ENCODE measurements at regions not wholly inside any gene's neighbourhood (a gene's known extent, or its start where the extent isn't known, plus 50 kb on each side); places are given as distances from the start of the nearest gene placed in this dataset.
A peak's percentile ranks its signal among the peaks of the same experiment; 100 is the strongest.
"Not testable (repeated sequence)": the region's sequence is repeated elsewhere in the genome, so short reads cannot be mapped to it uniquely, and the experiment has no call there.

DNA sequence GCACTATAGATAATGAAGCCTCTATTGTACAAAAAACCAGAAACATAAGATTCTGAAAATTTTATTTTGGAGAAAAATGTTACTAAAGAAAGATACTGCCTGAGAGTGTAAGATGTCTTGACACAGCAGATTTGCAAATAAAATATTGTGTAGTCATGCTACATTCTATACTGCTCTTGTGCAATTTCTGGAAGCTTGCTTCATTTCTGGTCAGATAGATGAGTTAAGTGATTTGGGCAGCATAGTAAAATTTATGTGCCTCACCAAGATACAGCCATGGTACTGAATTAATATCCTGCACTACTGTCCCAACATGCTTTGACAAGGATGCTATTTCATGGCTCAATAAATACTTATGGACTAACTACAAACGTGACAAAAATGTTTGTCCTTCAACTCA lies 55.1 kb upstream of the STARD13 start:
- DNase-seq: no peak

DNA sequence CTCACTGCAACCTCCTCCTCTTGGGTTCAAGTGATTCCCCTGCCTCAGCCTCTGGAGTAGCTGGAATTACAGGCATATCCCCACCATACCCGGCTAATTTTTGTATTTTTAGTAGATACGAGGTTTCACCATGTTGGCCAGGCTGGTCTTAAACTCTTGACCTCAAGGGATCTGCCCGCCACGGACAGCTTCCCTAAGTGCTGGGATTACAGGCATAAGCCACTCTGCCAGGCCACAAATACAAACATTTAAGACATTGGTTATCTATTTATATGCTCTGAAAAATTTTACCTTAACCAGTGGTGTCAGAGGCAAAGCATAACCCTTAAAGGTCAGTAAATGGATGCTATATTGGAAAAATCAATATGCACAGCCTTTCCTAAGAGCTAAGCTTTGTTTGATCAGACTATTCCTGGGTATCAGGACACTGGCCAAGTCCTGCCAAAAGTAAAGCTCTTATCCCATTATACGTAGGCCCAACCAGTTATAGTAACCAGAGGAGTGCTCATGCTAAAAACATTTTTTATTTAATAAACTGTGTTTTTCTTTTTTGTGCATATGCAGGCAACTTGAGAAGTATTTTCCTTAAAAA lies 56.4 kb upstream of the STARD13 start:
- DNase-seq: peak; percentile 36

DNA sequence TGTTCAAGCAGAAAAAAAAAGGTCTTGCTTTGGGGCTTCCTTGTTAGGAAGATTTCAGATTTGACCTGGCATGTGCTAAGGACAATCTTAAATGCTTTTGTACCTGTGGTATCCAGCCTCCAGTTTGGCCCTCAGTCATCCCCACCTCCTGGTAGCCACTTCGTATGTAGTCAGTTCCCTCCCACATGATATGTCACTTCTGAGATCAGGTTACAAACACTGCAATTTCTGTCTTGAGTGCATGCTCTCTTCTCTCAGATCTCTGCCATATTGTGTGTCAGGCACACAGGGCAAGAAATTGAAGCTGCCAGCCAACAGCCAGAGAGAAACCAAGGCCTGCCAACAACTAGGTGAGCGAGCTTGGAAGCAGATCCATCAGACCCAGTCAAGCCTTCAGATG lies 60.3 kb upstream of the STARD13 start:
- peak; percentile 2 for DNase-seq

DNA sequence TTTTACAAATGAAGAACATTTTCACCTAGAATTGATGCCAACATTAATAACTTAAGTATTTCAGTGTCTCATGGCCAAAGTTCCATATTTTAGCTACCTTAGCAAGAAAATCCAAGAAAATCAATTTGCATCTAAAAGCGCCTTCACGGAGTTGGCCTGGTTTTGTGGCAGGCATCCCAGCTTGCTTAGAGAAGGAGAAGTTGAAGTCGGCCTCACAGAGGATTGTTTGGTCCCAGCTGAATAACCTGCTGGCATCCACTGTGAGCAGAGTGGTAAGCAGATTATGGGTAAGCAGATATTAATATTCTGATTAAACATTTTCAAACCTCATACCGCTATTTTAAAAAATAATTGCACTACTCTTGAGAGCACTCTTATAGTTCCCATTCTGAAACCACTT lies 62.3 kb upstream of the STARD13 start:
- DNase-seq: no peak

DNA sequence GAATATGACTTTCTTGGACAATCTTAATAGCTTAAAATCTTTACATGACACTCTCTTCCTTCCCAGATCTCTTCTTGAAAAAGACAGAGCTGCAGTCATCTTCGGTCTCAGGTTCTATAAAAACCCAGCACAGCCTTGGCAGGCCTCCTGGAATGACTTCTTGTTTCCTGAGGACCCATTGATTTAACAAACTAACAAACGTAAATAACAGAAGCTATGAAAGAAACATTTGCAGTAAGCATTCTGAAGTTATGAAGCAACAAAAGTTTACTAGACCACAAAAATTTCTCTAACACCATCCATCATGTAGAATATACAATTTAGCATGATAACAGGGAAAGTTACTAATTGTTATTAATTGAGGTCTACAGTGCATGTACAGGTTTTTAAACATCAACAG lies 62.8 kb upstream of the STARD13 start:
- no peak for DNase-seq

DNA sequence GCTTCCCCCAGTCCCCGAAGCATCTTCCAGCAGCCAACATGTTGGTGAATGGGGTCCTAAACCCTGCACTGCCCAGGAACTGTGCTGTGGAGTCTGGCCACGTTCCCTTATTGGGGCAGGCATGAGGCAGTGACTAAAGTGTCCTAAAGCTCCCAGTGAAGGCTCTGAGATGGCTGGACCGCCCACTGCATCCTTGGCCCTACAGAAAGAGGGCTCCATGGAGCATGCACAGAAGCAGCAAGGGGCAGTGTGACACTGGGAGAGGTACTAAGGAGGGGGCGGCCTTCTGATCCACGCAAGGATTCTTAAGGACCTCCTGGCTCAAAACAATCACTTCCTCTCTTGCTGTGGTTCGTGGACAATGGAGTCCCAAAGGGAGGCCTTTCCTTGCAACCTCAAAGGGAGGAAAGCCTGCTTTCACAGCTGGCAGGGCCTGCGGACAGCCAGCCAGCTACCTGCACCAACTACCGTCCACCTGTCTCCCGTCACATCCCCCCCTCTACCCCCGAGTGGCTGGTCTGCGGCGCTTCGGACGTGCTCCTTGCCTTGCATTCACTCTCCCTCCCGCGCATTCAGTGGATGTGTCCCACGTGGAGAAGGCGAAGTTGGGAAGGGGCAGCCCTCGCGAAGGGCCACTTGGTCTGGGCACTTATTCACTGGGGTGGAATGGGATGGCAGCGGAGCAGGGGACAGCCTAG lies 63.9 kb upstream of the STARD13 start:
- no peak for DNase-seq

DNA sequence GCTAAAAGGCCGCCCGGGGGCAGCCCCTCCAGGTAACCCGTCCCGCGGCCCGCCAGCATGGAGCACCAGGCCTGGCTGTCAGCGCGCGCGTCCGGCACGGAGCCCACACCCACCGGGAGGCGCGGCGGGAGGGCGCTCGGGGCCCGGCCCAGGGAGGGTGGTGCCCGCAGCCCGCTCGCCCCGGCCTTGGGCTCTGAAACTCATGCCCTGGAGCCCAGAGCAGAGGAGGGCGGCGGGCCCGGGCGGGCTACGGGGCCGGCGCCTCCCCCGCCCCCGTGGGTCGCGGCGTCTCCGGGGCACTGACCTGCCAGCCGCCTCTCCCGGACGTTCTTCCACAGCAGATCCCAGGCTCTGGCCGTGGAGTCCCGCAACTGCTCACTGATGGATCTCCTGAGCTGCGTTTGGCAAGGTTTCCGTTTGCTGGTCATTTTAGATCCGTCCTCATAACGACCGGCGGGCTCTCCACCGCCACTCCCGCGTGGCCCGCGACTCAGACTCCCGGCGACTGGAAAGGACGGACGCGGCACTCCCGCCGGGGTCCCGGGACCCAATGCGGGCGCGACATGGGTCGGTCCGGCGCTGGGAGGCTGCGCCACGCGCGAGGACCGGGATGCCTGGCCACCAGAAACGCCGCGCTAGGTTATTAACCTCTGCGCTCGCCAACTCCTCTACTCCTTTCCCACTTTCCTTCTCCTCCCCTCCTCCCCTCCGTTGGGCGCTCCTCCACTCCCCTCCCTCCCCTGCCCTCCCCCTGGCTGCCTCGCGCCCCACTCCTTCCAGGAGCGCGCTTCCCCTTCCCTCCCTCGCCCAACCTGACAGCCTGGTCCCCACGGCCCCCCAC lies 64.7 kb upstream of the STARD13 start:
- DNase-seq: no peak

DNA sequence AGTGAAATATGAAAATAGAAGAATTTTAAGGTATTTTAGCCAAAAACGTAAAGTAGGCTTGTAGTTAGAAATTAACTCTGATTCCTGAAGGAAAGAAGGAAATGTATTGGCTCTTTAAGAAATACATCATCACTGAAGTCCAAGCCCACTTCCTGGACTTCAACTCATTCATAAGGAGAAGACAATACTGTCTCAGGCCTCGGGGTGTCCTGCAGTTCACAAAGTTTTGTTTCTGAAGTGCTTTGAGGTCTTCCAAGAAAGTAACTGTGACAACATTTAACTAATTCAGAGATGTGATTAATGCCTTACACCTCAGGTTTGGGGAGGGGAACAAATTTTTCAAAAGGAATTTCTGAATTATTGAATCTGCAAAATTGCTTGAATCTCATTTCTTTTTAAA lies 65.8 kb upstream of the STARD13 start:
- no peak for DNase-seq

DNA sequence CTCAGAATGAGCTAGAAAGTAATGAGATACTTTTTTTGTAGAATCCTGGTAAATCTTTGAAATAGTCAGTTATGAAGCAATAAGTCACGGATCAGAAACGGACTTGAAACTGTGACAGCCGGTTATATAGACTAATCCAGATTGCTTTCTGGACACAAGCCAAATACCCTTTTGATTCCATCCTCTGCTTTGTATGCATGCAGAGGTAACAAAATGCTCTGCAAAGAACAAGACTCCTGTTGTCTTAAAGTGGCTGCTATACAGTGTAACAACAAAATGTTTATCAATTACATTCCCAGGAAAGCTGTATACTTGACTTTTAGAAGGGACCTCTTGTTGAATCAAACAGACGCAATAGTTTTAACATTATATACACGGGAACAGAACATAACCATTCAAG lies 66.5 kb upstream of the STARD13 start:
- no peak for DNase-seq

DNA sequence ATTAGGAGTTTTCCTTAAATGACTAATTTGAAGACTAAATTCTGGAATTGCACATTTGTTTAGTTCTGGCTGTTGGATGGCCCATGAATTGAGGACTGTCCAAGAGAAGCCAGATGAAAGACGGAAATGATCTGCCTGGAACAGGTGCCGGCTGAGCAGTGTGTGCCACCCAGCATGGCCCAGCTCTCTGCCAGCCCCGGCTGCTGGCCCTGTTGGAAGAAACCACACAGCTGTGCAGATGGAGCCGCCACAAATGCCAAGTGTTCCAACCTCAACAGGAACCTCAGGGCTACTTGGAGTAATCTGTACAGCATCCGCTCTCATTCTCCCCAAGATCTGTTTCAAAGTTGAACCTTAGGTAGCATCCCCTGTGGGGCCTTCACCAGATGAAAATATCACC lies 67.0 kb upstream of the STARD13 start:
- no peak for DNase-seq

DNA sequence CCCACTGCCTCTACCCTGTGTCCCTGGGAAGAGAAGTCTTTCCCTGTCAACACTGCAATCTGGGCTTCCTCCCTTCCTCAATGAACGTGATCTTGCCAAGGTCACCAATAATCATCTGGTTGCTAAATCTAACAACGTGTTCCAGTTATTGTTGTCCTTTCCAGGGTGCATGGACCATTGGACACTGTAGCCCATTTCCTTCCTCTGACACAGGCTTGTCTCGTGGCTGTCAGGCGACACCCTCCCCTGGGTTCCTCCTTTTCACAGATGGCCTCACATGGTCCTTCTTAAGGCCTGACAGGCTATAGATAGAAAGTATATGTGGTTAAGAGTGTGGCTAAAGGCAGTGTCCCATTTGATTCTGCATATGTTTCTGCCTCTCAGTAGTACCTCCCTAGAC lies 67.7 kb upstream of the STARD13 start:
- no peak for DNase-seq

DNA sequence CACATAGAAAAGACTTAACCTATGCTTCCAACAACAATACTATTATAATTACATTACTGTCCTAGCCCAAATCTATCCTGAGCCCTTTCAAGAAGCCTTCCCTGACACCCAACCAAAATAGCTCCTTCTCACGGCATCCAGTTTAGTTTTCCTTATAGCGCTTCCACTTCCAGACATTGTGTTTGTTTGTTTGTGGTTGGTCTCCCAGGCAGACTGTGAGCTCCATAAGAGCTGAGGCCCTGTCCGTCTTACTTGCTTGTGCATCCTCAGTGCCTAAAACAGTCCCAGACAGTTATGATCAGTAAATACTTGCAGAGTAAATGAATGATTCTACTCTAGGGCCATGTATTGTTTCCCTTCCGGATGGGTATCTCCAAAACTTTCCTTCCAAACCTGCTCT lies 68.1 kb upstream of the STARD13 start:
- no peak for DNase-seq

DNA sequence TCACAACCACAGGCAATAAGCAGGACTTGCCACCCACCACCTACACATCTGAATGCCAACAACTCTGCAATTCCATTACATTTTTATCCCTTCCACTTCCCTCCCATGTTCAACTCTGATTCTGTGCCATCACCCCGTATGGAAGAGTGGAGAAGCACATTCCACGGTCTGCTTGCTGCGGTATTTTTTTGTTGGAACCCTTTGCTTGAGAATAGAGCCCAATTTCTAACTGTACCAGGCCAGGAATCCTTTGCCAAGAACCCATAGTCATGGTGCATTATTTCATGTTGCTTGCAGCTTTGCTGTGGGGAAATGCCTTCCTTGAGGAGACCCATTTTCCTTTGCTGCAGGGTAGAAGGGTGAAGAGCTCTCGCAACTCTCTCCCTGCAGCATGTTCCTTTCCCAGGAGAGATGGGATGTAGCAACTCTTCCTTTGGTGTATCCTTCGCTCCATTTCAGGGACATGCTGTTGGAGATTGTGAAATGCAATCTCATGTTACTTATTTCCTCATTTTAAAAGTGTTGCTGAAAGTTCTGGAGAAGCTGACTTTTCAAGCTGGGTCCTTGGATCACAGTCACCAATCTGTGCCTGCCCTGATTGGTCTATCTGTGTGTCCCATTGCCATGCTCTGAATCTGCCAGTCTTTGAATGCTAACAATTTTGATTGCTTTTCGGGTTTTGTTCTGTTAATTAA lies 69.8 kb upstream of the STARD13 start:
- no peak for DNase-seq

DNA sequence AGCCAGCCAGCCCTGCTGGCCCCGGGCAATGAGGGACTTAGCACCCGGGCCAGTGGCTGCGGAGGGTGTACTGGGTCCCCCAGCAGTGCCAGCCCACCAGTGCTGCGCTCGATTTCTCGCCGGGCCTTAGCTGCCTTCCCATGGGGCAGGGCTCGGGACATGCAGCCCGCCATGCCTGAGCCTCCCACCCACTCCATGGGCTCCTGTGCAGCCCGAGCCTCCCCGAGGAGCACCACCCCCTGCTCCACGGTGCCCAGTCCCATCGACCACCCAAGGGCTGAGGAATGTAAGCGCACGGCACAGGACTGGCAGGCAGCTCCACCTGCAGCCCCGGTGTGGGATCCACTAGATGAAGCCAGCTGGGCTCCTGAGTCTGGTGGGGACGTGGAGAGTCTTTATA lies 72.5 kb upstream of the STARD13 start:
- DNase-seq: not testable (repeated sequence)

DNA sequence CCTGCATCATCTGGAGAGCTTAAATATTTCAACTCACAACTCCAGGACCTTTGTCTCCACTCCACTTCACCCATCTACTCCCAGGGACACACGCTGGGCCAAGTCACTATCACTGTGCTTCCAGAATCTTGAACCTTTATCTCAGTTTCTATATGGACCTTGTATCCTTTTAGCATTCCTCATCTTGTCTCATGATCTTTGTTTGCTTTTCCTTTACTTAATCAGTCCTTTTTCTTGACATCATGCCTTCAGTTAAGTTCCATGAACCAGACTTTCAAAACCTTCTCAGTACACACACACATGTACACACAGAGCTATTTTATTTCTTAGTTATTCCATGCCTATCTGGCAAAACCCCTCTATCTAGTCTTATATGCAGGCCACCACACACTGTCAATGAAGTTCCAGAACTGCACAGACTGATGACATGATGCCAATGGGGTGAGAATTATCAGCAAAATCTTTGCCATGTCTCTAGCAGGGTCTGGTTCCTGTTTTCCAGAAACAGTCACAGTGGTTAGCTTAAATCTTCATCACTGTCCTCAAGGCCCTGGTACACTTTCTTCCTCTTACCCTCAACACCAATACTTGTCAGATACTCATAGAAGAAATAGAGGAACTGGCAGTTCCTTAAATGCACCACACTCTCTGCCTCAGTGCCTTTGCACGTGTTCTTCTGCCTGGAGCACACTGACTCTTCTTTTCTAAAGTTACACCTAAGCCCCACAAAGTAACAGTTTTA lies 77.6 kb upstream of the STARD13 start:
- no peak for DNase-seq

DNA sequence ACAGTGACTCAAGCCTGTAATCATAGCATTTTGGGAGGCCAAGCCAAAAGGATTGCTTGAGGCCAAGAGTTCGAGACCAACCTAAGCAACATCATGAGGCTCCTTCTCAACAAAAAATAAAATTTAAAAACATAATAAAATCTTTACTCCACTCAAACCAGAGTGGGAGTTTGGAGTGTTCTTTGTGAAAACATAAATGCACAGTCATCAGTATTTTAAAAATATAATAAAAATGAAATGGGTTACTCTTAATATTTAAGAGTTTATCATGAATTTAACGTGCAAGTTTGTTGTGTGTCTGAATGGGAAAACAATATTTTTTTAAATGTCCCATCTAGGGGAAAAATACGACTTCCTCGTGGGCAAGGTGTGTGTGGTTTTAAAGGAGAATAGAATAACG lies 78.6 kb upstream of the STARD13 start:
- no peak for DNase-seq

DNA sequence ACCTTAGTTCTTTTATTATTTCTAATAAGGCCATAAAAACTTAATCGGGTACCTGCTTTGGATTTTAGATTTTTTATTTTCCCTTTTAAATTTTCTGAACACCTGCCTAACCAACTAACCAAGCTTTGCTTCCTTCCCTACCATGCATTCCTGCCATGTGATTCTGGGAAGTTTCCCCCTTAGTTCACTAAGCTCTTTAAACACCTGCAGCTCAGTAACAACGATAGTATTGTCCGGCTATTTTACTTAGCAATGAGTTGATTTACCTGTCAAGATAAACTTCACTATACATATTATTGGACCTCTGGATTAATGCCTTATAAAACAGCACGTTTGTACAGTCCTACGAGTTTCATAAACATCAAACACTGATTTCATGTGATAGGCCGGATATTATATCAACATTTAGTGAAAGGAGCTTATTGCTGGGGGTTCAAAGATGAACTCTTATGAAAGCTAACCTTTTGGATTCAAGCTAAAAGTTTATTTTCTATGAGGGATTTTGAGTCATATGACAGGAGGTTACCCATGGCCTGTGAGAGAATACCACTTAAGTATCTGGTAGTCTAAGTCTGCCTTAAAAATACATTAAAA lies 81.0 kb upstream of the STARD13 start:
- DNase-seq: no peak

DNA sequence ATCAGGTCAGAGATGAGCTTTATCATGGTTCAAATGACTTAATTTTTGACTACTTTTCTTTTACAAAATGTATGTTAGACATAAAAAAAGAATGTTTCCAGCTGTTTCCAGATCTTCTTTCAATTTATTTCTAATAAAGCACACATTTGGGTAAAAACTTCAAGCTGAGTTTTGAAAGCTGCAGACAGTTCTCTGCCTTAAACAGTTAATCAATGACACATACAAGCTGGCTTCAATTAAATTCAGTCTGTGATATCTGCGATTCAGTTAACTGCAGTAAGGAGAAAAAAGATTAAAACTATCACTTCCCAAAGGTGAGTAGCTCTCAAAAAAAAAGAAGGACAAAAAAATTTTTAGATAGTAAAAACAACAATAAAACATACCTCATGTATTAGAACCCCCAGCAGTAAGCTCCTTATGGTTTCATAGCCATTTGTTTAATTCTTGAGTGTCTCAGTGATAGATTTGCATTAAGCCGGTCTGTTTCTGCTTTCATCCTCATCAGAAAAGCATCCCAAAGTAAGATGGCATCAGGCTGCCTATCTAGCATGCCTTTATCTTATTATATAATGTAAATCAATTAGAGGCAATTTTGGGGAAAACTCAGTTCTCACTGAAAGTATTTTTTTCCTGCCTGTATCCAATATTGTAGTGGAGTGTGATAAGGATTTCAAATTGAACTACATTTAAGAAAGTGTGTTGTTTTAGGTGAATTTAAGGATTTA lies 81.8 kb upstream of the STARD13 start:
- no peak for DNase-seq

DNA sequence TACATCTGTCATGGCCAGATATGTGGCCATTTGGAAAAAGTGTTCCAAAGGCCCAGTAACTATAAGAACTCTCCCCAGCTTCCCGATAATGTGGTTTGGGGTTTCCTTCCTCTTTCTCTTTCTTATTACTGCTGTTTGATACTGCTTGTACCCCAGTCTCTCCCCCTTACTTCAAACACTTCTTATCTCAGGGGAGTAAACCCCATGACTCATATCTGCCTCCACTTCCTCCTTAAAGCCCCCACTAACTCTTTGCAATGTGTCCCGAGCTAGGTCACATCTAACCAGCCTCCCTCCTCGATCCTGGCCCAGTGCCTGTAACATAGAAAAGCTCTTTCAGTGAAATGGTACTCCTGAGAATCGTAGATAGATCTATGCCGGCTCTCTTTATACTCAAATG lies 82.4 kb upstream of the STARD13 start:
- DNase-seq: no peak

DNA sequence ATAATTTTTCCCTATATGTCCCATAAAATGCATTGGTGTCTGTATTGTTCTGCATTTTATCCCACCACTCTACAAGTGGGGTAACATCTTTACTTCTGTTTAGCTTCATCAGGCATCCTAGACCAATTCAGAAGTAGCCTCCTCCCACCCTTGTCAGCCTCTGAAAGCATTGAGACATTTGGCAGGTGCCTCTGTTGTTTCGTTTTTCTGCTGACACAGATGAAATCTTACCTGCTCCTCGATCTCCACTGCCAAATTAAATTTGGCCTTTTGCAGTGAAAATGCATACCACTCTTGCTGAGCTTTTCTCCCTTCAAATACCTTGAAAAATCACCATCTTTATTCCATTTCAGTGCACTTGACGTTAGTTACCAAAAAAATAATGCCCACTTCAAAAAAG lies 83.5 kb upstream of the STARD13 start:
- DNase-seq: no peak

DNA sequence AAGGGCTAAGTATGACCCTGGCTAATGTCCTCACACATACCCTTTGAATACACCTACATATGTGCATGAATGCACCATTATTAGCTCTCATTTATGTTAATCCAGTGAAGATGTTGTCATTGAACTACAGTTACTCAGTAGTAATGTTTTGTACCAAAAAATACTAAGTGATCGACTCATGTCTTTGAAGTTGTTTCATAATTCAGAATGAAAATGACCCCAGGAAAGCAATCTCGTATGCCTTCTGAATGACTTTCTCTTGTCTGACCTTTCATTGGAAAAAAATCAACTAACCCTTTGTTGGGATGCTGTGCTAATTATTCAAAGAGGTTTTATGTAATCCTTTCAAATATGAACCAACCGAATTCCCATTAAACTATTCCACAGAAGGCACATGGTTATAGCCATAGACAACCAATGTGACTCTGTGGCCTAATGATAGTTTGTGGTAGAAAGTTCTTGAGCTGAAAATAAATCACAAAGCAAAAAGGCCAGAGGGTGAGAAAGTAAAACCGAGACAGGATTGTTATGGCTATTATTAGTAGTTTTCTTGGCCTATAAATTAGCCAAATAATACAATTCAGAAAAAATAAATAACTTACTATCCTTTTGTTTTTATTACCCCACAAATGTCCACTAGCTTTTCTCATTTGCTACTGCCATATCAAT lies 86.8 kb upstream of the STARD13 start:
- no peak for DNase-seq
